Inflammatory macrophage treated with lipopolysaccharide for 1 hour (primary cell): ENCODE measurements at regions not wholly inside any gene's neighbourhood (a gene's known extent, or its start where the extent isn't known, plus 50 kb on each side); places are given as distances from the start of the nearest gene placed in this dataset.
"Not testable (repeated sequence)": the region's sequence is repeated elsewhere in the genome, so short reads cannot be mapped to it uniquely, and the experiment has no call there.

ENCODE experiments used
- DNase-seq, 2 donors: peaks; one replicate each; pipeline ENCODE4 v3.0.0-alpha.2; 2020 to 2022

DNA sequence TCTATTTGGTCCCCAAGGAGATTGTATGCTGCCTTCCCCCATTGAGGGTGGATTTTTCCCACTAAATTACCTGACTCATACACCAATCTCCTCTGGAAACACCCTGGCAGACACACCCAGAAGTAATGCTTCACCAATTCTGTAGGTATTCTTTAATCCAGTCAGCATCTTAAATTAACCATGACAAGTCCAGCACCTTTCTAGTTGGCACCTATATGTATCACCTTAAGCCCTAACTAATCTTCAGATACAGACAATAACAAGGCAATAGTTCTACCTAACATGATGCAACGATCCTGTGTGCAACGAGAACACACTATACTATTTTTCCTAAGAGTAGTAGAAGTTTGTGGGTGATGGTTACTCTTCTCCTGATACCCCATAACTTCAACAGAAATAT is 473.3 kb upstream of the NPAP1 start:
- DNase-seq = not testable (repeated sequence)

DNA sequence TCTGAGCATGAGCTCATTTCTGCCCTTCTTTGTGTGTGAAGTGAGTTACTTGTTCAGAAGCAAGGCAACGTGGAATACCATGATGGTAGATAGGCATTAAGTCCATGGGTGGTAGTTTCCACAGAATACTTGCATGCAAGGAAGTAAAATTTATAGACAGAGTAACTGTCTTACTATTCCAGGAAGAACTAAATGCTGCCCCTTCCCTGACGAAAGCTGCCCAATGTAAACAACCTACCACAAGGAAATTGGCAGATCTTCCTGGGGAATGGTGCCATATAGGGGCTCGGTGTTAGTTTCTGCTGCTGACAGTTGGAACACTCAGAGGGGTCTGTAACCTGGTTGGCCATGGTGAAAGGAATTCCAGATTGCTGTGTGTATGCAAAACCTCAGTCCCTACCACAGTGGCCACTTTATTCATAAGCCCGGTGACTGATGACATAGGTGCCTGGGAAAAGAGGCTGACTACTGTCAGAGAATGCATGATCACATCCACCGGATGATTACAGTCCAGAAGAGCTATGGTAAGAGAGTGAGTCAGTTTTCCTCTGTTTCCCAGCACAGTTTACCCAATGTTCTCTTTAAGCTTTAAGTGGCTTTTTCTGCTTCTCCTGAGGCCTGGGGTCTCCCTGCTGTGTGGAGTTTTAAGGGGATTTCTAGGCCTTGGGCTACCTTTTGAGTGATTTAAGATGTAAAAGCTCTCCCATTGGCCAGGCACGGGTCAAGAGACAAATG is 463.7 kb upstream of the NPAP1 start:
- DNase-seq = not testable (repeated sequence)

DNA sequence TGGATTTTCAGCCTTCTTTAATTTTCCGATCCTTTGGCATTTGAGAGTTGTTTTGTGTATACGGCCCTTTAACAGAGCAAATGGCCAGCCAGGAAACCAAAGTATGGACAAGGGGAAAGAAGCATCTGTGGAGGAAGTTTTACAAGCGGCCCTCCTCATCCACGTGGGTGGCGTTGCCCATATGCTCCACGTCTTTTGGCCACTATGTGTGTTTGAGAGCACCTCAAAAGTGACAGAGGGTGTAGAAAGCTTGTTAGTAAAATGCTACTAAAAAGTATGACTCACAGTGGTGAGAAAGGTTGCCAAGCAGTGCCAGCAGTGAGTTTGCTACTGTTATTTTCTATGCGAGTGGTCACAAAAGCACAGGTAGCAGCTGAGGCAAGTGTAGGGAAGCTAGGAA is 451.8 kb upstream of the NPAP1 start:
- DNase-seq = no peak

DNA sequence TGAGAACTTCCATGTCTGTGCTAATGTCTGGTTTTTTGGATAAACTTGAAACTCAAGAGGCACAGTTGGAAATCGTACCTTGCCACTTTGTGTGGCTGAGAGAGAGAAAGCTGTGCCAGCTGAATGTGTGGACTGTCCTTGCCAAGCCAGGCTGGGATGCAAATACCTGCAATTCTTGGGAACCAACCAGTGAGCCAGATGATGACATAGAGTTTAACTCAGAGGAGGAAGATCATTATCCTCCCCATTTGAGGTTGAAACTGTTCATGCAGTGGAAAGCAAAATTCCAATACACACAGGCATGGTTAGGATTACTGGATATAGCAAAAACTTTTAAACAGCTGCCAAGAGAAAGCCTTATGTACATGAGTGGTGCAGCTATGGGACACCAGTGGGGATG is 451.4 kb upstream of the NPAP1 start:
- DNase-seq = no peak

DNA sequence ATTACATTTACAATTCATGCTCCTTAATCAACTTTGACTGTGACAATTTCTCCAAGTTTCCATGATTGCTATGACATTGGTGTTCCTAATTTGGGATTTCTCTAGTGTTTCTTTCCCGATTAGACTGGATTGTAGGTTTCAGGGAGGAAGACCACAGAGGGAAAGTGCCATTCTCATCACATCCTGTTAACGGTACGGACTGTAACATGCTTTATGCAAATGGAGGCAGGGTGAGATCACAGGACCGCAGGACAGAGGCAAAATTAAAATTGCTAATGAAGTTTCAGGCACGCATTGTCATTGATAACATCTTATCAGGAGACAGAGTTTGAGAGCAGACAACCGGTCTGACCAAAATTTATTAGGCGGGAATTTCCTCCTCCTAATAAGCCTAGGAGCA is 446.7 kb upstream of the NPAP1 start:
- DNase-seq = not testable (repeated sequence)

DNA sequence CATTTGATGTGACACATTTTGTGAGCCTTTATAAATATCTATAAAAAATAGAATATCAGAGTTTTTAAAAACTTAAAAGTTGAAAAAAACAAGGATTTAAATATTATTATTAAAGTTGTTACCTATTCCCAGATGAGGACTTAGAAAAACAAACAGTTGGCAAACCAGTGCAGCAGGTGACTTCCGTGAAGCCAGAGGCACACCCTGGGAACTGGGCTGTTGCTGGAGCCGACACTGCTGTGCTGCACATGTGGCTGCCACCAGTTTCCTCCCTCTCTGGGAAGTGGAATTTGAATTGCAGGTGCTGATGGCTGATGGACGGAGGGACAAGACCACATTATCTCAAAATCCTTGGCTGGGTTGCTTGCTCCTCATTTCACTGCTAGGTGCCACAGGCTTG is 442.4 kb upstream of the NPAP1 start:
- DNase-seq = not testable (repeated sequence)

DNA sequence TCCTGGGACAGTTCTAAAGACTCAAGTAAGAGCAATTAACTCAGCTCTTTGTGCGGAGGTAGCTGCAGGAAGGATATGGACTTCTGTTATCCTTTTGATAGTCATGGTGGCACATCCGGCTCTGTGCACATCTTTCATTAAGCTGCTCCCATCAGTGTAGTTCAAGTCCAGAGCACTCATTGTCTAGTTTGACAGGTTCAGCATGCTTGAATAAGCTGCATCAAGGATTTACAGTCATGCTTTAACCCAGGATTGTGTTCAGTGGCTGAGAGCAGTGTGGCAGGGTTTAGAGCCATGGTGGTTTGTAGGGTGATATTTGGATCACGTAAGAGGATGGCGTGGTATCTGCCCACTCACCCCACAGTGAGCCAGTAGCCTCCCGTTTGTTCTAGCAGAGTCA is 435.0 kb upstream of the NPAP1 start:
- DNase-seq = not testable (repeated sequence)

DNA sequence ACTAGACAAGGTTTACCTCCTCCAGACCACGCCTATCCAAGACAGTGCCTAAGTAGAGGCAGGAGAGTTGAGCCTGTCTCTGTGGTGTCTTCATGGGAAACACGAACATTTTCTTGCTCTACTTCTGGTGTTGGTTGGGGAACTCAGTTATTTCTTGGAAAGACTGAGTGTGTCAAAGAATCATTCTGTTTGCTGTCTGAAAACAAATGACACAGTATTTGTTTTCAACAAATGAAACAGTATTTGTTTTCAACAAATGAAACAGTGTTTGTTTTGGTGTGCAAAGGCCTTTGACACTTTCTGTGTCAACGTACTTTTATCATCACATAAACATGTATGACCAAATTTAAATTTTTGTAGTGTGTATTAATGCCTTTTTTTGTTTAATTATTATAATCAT is 416.5 kb upstream of the NPAP1 start:
- DNase-seq = not testable (repeated sequence)

DNA sequence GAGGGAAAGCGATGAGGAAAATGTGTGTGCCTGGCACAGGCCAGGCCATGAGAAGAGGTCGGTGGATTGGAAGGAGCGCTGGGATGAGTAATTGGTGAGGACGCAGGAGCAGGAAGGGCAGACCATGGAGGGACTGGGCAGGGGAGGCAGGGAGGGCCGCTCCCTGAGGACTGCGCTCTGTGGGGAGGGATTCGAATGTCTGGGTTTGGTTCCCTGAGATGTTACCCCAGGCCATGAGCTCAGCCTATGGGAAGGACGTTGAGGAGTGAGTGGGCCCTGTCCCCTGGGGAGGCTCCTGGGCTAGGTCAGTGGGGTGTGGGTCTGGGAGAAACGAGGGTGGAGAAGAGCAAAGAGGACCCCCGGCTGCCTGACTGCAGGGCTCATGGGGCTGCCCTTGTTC is 415.2 kb upstream of the NPAP1 start:
- not testable (repeated sequence) for DNase-seq

DNA sequence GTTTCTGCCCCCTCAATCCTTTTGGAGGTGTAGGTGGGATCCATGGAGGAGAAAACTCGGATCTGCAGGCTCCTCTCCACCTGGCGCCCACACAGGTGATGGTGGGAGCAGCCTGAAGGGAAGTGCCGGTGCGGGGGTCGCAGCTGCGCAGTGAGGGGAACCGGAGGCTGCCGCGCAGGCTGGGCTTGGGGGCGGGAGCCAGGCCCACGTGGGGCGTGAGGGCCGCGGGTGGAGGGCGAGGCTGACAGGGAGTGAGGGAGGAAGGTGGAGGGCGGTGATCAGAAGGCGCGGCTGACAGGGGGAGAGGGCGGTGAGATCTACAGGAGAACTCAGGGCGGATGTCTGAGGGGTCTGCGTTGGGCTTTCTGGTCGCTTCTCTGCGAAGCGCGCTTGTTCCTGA is 414.7 kb upstream of the NPAP1 start:
- not testable (repeated sequence) for DNase-seq

DNA sequence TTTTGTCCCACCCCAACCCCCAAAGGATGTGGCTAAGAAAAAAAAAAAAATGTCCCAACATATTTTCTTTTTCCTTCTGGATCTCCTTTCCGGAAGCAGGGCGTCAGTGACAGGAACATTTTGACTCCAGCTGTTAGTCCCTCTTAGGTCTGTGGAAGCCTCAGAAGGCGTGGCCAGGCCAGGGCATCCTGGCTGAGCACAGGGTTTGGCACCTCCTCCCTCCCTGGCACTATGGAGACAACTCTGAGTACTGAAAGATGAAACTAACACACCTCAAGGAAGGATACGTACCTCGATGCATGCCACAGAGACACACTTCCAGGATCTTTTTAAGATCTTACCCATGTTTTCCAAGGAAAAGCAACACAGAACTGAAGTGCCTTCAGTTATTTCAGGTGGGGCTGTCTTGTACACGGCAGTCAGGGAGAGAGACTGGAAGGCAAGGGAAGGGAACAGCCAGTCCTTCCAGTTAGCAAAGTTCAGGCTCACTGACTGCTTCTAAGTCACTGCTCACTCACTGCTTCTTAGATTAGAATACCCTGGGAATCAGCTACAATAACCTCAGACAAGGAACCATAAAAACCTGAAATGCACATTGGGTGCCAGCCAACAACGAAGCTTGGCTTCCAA is 406.9 kb upstream of the NPAP1 start:
- DNase-seq = not testable (repeated sequence)

DNA sequence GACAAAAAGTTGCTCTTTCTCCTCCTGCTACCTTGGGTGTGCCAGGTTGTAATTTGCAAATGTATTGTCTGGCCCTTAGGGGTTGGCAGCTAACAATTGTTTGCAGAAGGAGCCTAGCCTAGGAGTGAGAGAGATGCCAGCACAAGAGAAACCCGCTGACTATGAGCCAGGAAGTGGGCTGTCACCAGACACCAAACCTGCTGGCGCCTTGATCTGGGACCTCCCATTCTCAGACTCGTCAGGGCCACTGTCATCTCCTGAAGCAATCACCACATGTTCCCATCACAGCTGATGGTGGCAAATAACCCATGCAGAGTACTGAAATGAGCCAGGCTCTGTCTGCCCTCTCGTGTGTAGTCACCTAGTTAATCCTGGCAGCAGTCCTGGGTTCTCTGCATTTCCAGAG is 406.4 kb upstream of the NPAP1 start:
- no peak for DNase-seq

DNA sequence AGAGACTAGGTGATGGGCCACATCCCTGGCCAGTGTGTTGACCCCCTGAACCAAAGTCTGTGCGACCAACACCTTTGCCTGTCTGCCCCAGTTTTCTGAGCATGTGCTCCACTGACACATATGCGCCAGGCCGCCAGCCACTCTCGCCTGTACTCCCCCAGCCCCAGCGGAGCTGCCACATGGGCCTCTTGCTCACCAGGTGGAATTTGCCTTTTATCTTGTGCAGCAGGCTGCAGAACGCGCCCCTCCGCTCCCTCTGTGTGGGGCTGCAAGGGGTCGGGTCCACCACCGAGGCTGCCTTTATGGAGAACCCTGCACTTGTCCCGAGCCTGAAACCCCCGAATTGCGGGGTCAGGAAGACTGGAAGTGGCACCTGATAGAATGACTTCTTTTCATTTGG is 405.7 kb upstream of the NPAP1 start:
- DNase-seq = no peak

DNA sequence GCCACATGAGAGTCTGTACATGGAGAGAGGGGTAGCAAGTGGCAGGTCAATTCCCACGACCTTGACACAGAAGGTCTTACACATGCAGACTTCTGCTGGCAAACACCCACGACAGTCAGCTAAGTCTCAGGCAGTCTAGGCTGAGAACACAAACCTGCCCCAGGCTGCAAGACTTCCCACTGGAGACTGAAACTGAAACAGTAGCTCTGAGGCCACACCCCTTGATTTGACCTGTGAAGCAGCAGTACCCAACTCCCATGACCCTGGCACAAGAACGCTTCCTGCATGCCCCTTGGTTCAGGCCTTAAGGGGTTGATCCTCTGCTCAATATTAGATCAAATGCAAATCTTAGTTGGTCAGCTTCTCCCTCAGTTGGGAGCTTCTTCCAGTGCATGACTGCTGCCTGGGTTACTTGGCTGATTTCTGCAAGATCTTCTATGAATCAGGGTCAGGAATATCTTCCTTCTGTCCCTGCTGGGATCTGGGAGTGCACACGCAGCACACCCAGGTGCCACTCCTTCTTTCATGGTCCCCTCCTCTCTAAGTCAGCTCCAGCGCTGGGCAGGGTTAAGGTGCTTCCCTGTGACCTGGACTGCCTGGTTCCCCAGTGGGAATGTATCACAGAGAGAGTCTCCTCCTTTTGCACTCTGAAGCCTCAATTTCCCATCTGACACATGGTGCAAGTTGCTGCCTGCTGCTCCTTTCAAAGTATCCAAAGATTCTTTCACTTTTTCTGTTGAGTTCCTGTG is 403.9 kb upstream of the NPAP1 start:
- not testable (repeated sequence) for DNase-seq

DNA sequence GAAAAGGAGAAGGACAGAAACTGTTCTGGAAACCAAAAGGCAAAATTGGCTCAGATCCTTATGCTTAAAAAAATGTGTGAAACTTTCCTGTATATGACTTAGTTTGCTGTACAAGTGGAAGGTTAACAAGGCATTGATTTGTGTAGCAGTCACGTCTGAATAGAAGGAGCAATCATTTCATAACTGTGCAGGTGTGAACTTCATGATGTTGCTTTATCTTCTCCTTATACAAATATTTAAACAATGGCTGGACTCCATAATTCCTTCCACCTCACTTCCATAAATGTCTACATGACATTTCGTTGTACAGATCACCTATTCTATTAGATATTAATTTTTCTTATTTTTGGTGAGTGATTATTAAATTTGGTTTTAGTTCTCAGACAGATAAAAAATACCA is 382.7 kb upstream of the NPAP1 start:
- no peak for DNase-seq

DNA sequence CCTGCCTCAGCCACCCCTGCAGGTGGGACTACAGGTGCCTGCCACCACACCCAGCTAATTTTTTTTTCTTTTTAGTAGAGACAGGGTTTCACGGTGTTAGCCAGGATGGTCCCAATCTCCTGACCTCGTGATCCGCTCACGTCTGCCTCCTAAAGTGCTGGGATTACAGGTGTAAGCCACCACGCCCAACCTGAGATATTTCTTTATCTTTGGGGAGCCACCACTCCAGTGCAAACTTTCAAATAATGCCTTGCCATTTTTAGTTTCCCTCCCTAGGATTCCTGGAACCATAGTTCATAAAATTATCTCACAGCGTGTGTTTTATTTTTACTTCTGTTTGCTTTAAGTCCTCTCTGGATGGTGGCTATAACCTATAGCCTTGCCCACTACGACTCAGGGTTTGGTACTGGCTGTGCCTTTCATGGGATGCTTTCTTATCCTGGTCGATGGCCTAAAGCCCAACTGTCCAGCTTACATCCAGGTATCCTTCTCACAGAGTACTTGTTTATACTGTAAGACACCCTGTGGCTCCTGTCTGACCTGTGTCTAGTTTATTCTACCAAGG is 374.7 kb upstream of the NPAP1 start:
- DNase-seq = not testable (repeated sequence)

DNA sequence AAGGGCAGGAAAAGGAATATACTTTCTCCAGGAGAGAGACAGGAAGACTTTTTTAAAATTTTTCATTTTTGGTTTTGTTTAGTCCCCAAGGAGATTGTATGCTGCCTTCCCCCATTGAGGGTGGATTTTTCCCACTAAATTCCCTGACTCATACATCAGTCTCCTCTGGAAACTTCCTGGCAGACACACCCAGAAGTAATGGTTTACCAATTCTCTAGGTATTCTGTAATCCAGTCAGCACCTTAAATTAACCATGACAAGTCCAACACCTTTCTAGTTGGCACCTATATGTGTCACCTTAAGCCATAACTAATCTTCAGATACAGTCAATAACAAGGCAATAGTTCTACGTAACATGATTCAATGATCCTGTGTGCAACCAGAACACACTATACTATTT is 373.6 kb upstream of the NPAP1 start:
- DNase-seq = not testable (repeated sequence)

DNA sequence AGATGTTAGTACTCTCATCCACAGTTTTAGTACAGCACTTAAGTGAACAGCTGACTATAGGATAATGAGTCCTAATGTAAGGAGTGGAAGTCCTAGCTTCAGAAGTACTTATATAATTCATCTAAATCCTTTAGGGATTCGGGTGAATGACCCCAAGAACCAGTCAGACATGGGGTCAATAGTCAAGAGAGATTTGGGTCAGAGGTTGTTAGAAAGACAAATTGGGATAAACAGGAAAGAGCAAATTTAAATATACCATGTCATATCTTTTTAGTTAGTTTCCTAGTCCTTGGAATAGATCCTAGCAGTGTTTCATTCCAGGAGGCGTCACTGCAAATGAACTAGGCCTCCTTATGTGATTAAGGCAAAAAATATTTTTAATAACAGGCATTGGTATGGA is 370.8 kb upstream of the NPAP1 start:
- DNase-seq = not testable (repeated sequence)

DNA sequence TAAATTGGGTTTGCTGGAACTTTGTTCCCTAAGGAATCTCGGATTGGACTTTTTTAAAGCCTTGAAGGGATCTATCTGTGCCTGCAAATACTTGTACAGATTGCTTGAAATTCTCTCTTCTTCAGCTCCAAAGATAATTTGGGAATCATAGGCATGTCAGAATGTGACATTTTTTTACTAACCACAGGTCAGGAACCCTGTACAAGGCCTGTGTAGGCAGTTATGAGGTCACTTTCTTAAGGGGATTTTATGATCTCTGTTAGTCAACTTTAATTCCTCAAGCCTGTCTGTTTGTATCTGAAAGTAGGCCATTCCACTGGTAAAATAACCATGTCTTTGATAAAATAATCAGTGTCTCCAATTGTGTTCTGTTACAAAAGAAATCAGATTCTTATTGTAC is 369.9 kb upstream of the NPAP1 start:
- DNase-seq = not testable (repeated sequence)

DNA sequence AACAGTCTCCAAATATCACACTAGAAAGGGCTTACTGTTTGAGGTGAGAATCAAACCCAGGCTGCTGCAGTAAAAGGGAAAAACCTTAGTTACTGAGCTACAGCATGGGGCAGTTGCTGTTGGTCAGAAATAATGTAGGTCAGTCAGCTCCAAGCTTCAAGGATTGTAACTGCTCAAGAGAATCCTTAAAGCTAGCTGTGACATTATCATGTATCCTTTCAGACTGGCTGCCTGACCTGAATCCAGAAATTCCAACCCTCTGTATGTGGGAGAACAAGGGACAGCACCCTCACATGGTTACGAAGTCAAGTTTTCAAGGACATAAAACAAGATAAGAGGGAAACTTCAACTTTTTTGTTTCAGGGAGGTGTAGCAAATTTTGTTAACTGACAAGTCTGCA is 365.9 kb upstream of the NPAP1 start:
- DNase-seq = not testable (repeated sequence)

DNA sequence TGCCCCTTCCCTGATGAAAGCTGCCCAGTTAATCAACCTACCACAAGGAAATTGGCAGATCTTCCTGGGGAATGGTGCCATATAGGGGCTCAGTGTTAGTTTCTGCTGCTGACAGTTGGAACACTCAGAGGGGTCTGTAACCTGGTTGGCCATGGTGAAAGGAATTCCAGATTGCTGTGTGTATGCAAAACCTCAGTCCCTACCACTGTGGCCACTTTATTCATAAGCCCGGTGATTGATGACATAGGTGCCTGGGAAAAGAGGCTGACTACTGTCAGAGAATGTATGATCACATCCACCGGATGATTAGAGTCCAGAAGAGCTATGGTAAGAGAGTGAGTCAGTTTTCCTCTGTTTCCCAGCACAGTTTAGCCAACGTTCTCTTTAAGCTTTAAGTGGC is 363.9 kb upstream of the NPAP1 start:
- DNase-seq = not testable (repeated sequence)

DNA sequence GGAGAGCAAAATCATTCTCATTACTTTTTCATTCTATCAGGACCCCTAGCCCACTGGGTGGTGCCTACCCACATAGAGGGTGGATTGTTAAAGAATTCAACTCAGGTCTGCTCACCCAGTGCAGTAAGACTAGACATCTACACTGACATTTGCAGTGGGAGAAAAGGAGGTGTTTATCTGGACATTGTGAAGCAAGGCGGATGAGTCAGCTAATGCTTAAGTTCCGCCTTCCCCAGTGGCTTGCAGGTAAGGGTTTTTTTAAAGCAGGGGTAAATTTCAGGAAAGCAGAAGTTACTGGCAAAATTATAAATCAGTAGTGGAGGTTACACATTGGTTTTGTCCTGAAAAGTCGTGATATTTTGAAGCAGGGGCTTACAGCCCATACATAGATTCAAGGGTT is 359.2 kb upstream of the NPAP1 start:
- DNase-seq = not testable (repeated sequence)

DNA sequence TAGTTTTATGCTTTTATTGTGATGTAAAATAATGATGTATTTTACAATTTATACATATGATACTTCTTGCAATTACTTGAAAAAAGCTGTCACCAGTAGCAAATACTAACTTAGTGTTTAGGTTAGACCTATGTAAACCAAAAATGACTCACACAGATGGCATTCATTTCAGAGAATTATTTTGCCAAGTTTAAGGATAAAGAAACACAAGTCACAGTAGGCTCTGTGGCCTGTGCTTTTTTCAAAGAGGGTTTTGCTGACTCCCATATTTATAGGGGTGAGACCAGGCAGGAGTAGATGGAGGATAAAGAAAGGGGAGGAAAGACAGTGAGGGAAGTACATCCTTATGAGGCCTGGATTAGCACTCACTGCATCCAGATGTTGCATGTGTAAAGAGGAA is 356.6 kb upstream of the NPAP1 start:
- DNase-seq = no peak

DNA sequence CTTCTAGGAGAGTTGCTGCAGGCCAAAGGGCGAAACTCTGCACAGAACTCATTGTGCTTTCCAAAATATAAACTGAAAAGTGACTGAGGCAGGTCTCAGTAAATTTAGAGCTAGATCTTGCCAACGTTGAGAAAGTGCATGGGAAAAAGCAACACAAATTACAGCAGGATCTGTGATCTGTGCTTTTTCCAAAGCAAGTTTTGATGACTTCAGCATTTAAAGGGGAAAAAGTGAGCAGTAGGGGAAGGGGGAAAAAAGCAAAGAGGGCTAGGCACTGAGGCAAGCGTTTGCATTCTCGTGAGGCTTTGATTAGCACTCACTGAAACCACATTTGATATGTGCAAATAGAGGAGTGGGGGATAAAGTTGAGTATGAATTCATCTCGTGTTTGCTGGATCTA is 351.5 kb upstream of the NPAP1 start:
- DNase-seq = not testable (repeated sequence)
